HG02938 (cell line): ENCODE measurements at regions not wholly inside any gene's neighbourhood (a gene's known extent, or its start where the extent isn't known, plus 50 kb on each side); places are given as distances from the start of the nearest gene placed in this dataset.
"Not testable (repeated sequence)": the region's sequence is repeated elsewhere in the genome, so short reads cannot be mapped to it uniquely, and the experiment has no call there.

ENCODE experiments used
- ATAC-seq: cut with Tn5 transposase; IDR thresholded peaks from one replicate; pipeline ENCODE4 v1.9.1; 2021; ENCODE audit warnings: mild to moderate bottlenecking, moderate library complexity; ENCODE audit not compliant: unreplicated experiment

- ATAC-seq: no peak
Measured at GRCh38 chr2:215833531-215834162, 179.7 kb downstream of the MREG start.

GRCh38 chr2:215832791-215833190, 180.6 kb downstream of the MREG start:
- ATAC-seq: no peak

- peak; percentile 90 for ATAC-seq
Measured at GRCh38 chr2:215831296-215831913, 181.9 kb downstream of the MREG start.

- ATAC-seq: no peak
Measured at GRCh38 chr2:215830304-215830703, 183.0 kb downstream of the MREG start.

GRCh38 chr2:215829261-215829660, 184.1 kb downstream of the MREG start:
- no peak for ATAC-seq

- ATAC-seq: peak; percentile 62
Measured at GRCh38 chr2:215828528-215829184, 184.7 kb downstream of the MREG start.

- no peak for ATAC-seq
Measured at GRCh38 chr2:215826838-215827441, 186.4 kb downstream of the MREG start.

- no peak for ATAC-seq
Measured at GRCh38 chr2:215826376-215826775, 187.0 kb downstream of the MREG start.

GRCh38 chr2:215825707-215826106, 187.6 kb downstream of the MREG start:
- no peak for ATAC-seq

- not testable (repeated sequence) for ATAC-seq
Measured at GRCh38 chr2:215821298-215821697, 192.1 kb downstream of the MREG start.

GRCh38 chr2:215819713-215820112, 193.6 kb downstream of the MREG start:
- not testable (repeated sequence) for ATAC-seq

- no peak for ATAC-seq
Measured at GRCh38 chr2:215817046-215817445, 196.3 kb downstream of the MREG start.

- no peak for ATAC-seq
Measured at GRCh38 chr2:215816424-215816823, 196.9 kb downstream of the MREG start.

GRCh38 chr2:215815960-215816359, 197.4 kb downstream of the MREG start:
- no peak for ATAC-seq

- ATAC-seq: no peak
Measured at GRCh38 chr2:215812966-215813365, 200.4 kb downstream of the MREG start.

GRCh38 chr2:215811409-215812345, 201.7 kb downstream of the MREG start:
- ATAC-seq: peak; percentile 98

GRCh38 chr2:215811003-215811402, 202.3 kb downstream of the MREG start:
- peak; percentile 16 for ATAC-seq

- ATAC-seq: no peak
Measured at GRCh38 chr2:215808996-215809395, 204.4 kb downstream of the MREG start.

GRCh38 chr2:215808194-215808593, 205.2 kb downstream of the MREG start:
- ATAC-seq: no peak

- no peak for ATAC-seq
Measured at GRCh38 chr2:215805493-215805892, 207.9 kb downstream of the MREG start.

- no peak for ATAC-seq
Measured at GRCh38 chr2:215803150-215803549, 210.2 kb downstream of the MREG start.
